G401.6 (cell line): ENCODE measurements at regions not wholly inside any gene's neighbourhood (a gene's known extent, or its start where the extent isn't known, plus 50 kb on each side); places are given as distances from the start of the nearest gene placed in this dataset.
"Not testable (repeated sequence)": the region's sequence is repeated elsewhere in the genome, so short reads cannot be mapped to it uniquely, and the experiment has no call there.

Source experiments
- FAIRE-seq: peaks from 2 replicates; lab custom pipeline; 2012; peaks lifted over from hg19 to GRCh38; lab: Jason Lieb, UNC

DNA sequence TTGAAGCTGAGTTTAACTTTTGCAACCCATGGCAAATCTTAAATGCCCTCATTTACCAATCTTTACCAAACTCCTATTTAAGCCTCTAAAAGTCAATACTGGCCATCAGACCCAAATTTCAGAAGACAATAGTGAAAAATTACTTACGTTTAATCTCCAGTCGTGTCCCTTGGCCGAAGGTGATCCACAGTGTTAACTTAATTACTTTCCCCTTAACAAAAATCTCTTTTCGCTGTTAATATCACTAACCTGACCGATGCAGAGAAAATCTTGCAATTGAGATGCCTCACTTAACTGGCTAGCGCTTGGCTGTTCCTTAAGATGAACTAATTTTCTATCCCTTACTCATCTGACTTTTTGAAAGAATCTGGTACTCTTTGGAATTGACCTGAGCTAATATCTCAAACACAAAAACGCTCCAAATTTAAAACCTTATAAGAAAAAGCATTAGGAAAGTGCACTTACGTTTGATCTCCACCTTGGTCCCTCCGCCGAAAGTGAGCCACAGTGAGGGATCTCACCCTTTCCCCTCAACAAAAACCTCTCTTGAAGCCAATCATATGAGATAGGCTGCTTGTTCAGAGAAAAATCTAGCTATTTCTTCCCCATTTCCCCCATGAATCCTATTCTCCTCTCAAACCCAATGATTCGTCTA lies 169.1 kb downstream of the RPIA start:
- FAIRE-seq = no peak

DNA sequence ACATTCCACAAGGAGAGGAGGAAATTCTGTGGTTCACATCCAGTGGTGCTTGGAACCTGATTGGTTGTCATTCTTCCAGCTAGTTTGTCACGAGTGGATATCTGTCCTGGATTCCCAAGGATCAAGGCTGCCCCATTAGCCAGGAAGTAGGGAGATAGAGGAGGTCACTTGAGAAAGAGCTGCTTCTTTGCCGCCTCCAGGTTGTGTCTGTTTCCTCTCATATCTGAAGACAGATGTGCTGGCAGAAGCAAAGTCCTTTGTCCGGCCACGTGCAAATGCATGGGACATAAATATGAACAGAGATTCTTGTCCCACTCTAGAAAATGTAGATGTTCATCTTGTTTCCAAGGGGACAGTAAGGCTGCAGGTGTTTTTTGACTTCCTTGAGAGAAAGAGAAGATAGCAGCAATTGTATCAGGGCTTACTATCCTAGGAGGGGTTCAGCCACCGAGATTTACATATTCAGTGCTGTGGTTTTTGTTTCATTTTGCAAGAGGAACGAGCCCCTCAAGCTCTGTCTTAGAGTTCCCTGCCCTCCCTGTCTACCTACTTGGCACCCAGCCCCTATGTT lies 174.4 kb downstream of the RPIA start:
- FAIRE-seq = no peak

DNA sequence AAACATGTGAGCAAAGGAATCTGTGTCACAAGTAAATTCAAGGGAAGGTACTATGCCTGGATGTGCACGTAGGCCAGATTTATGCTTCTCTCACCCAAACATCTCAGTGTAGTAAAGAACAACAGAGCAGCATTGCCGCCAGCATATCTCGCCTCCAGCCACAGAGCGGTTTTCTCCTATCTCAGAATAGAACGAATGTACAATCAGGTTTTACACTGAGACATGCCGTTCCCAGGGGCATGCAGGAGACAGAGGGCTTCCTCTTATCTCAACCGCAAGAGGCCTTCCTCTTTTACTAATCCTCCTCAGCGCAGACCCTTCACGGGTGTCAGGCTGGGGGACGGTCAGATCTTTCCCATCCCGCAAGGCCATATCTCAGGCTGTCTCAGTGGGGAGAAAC lies 175.3 kb downstream of the RPIA start:
- FAIRE-seq = no peak

DNA sequence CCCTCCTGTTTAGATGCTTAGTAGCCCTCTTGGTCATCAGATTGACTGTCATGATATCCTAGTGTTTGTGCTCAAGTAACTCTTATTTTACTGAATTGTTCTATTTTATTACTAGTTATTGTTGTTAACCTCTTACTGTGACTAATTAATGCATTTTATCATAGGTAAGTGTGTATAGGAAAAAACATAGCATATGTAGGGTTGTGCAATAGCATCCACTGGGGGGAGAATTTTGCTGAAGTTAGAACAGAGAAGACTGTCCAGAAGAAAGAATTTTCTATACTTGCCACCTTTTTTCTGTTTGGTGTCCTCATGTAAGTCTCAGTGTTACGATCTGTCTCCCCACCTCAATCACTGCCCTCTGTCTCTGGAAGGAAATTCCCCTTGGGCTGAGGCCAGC lies 177.4 kb downstream of the RPIA start:
- no peak for FAIRE-seq

DNA sequence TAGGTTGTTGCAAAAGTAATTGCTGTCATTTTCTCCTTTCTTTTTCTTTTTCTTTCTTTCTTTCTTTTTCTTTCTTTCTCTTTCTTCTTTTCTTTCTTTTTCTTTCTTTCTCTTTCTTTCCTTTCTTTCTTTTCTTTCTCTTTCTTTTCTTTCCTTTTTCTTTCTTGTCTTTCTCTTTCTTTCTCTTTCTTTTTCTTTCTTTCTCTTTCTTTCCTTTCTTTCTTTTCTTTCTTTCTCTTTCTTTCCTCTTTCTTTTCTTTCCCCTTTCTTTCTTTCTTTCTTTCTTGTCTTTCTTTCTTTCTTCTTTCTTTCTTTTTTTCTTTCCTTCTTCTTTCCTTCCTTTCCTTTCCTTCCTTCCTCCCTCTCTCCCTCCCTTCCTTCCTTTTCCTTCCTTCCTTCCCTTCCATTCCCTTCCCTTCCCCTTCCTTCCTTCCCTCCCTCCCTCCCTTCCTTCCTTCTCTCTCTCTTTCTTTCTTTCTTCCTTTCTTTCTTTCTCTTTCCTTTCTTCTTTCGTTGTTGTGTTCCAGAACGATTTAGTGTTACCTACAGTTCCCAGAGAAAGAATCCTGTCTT lies 178.9 kb downstream of the RPIA start:
- no peak for FAIRE-seq

DNA sequence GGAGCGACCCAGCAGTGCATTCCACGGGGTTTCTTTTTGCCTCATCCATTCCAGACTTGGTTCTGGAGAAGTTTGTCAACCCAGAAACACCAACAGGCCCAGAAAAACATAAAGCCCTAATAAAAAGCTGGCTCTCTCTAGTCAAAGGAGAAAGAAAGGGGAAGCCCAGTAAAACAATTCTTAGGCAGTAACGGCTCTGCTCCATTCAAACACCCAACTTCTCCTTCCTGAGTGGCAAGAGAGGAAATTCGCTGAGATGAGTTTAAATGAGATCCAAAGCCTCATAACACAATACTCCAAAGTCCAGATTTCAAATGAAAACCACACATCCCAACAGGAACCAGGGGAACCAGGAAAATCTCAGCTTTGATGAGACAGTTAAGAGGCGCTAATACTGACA lies 179.9 kb downstream of the RPIA start:
- no peak for FAIRE-seq

DNA sequence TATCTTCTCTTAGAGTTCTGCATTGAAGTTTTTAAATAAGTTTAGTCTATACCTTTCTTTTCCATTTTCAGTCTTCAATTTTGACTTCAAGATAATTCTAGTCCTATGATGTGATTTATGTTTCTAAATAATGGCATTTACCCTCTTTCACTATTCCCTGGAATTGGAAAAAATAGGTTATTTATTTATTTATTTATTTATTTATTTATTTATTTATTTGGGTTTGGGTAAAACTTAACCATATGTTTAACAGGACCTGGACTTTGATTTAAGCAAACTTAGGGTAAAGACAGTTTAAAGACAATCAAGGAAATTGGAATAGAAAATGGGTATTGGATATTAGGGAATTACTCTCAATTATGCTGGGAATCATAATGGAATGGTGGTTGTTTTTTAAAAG lies 182.1 kb downstream of the RPIA start:
- no peak for FAIRE-seq

DNA sequence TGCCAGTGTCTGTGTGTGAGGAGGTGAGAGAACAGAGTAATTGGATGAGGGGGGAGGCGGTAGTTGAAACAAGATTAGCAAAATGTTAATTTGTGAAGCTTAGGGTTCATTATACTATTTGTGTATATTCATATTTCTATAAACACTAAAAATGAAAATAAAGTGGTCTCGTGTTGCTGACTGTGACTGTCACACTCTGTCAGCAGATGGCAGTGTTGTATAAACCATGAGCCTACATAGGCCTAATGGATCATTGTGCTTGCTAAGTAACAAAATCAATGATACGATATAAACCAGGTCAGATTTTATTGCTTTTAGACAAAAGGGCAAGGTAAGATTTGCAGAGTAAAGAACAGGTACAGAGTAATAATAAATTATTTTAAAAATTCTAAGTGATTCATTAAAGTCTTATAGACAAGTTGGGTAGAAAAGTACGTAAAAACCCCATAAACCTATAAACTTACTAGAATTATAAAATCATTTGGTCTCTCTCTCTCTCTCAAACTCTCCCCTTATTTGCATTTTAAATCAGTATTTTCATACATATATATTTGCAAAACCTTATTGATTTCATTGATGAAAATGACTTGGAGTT lies 182.7 kb downstream of the RPIA start:
- FAIRE-seq = peak; percentile 92

DNA sequence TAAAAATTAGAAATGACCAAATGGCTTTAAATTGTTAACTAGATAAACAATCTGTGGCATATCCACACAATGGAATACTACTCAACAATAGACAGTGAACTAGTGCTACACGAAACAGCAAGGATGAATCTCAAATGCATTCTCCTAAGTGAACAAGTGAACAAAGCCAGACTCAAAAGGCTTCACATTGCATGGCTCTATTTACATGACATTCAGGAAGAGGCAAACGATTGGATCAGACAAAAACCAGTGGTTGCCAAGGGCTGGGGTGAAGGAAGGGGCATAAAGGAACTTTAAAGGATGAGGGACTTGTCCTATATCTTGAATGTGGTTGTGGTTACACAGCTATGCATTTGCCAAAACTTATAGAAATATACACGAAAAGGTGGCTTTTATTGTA lies 184.3 kb downstream of the RPIA start:
- no peak for FAIRE-seq

DNA sequence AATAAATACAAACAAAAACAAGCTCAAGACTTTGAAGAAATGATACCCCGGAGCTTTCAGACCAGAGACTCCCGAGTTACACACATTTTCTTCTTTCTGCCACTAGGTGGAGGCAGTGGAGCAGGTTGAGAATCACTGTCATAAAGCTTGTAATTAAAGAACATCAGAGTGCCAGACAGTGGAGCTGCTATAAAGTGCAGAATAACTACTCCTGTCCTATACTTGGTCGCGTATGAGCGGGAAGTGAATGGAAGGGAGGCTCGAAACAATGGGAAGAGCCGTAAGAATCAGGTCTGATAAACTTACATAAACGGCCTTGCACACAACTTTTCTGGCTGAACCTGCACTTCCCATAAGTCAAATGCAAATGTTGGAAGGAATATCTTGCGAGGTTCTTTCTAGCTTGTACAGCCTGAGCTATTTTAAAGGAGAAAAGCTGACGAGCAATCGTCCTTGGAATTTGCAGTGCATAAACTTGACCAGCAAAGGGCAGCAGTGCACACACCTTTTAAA lies 189.0 kb downstream of the RPIA start:
- FAIRE-seq = no peak

DNA sequence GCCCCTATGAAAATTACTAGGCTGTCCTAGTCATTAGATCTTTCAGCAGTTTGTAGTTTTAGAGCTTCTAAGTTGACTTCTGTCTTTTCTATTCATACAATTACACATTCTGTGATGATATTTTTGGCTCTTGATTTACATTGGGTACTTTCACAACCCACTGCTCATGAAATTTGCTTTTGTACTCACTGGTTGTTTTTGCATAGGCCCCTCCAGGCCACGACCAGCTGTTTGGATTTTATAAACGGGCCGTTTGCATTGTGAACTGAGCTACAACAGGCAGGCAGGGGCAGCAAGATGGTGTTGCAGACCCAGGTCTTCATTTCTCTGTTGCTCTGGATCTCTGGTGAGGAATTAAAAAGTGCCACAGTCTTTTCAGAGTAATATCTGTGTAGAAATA lies 193.8 kb downstream of the RPIA start:
- FAIRE-seq = no peak

DNA sequence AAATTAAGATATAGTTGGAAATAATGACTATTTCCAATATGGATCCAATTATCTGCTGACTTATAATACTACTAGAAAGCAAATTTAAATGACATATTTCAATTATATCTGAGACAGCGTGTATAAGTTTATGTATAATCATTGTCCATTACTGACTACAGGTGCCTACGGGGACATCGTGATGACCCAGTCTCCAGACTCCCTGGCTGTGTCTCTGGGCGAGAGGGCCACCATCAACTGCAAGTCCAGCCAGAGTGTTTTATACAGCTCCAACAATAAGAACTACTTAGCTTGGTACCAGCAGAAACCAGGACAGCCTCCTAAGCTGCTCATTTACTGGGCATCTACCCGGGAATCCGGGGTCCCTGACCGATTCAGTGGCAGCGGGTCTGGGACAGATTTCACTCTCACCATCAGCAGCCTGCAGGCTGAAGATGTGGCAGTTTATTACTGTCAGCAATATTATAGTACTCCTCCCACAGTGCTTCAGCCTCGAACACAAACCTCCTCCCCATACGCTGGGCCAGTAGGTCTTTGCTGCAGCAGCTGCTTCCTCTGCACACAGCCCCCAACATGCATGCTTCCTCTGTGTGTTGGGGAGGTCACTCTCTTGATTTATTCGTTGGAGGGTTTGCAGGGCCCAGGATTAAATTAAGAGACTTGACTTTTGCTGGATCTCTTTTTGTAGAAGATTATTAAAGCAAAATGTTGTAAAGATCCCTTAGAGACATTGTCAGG lies 194.4 kb downstream of the RPIA start:
- no peak for FAIRE-seq

DNA sequence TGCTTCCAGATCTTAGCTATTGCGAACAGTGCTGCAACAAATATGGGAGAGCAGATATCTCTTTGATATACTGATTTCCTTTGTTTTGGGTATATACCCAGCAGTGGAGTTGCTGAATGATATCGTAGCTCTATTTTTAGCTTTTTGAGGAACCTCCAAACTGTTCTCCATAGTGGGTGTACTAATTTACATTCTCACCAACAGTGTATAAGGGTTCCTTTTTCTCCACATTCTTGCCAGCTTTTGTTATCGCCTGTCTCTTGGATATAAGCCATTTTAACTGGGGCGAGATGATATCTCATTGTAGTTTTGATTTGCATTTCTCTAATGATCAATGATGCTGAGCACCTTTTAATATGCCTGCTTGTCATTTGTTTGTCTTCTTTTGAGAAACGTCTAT lies 196.0 kb downstream of the RPIA start:
- not testable (repeated sequence) for FAIRE-seq

DNA sequence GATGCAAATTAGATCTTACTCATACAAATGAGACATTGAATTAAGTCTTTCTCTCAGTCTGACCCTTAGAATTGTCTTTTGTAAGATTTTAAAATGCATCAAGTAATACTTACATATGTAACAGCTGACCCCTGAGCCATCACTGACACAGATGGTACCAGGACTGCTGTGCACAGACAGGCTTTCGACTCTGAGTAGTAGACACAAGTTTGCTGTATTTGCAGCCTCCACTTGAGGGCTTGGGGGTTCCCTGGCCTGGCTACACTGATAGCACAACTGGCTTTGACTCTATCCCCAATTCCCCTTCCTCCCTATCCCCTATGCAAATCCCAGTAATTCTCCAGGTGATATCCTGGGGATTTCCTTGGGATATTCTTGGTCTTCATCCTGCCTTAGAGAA lies 200.7 kb downstream of the RPIA start:
- no peak for FAIRE-seq

DNA sequence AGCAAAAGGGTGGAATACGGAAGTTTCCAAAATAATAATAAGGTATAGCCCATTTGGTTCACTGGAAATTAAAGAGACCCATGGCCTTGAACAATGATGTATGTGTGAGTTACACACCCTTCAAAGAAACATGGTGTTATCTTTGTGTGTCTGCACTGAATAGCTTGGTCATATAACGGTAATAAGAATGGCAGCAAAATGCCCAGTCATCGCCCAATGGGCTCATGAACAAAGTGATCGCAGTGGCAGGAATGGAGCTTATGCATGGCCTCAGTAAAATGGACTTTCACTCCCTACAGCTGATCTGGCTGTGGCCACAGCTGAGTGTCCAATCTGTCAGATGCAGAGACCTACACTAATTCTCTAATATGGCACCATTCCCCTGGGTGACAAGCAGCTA lies 201.3 kb downstream of the RPIA start:
- FAIRE-seq = no peak

DNA sequence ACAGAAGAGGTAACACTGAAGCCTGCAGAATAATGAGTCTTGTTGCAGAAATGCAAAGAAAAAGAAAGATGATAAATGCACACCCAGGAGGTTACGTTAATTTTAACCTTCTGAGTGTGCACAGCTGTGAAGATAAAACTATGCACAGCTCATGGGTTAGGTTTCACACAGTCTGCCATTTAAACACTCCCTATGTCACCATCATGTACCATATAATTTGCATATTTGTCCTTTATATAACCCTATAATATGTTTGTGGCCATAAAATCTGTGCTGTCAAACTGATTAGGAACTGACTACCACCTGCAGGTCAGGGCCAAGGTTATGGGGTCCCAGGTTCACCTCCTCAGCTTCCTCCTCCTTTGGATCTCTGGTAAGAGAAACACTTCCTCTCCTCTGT lies 205.5 kb downstream of the RPIA start:
- FAIRE-seq = no peak

DNA sequence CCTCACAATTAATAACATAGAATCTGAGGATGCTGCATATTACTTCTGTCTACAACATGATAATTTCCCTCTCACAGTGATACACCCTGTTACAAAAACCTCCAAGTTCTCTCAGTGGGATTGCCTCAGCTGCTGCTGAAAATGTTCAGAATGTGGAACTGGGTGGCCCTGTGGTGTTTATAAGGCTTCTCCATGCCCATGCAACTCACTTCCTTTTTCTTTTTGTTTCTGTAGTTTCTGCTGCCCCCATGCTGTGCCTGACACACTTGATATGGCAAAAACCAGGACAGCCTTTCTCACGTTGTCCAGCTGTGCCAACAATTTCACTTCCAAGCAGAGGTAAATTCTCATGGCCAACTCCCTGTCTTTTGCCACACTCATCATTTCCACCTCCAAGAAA lies 206.2 kb downstream of the RPIA start:
- FAIRE-seq = no peak

DNA sequence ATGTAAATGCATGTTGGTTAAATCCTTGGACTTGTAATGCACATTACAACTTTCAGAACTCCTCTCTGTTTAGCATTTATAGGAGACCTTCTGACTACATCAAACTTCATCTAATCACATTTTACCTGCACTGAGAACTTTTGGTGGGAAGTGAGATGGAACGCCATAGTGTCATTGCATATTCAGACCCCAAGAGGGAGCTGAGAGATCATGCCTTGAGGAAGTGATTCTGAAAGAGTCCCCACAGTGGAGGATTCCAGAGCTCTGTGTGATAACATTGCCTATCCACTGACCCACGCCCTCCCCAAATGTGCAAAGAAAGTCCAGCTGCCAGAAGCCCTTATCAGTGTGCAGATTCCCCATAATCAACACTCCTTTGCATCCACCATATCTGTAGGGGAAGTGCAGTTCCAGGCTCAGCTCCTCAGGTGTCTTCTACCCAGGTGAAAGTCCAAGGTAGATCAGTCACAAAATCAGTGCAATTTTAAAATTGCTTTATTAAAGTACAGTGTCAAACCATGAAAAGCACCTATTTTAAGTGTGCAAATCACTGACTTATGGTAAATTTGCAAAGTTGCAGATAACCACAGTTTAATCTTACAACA lies 212.4 kb downstream of the RPIA start:
- FAIRE-seq = no peak

DNA sequence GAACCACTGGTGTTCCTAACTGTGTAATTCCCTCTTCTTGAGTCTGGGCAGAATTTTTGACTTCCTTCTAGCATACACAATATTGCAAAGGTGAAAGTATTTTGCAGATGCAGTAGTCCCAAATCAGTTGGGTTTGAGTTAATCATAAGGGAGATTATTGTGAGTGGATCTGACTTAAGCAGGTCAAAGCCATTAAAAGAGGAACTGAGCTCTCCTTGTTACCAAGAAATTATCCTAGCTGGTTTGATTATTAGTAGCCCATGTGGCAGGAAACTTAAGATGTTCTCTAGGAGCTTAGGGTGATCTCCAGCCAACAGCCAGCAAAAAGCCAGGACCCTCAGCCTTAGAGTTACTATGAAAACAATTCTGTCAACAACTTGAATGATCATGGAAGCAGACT lies 221.8 kb downstream of the RPIA start:
- FAIRE-seq = no peak

DNA sequence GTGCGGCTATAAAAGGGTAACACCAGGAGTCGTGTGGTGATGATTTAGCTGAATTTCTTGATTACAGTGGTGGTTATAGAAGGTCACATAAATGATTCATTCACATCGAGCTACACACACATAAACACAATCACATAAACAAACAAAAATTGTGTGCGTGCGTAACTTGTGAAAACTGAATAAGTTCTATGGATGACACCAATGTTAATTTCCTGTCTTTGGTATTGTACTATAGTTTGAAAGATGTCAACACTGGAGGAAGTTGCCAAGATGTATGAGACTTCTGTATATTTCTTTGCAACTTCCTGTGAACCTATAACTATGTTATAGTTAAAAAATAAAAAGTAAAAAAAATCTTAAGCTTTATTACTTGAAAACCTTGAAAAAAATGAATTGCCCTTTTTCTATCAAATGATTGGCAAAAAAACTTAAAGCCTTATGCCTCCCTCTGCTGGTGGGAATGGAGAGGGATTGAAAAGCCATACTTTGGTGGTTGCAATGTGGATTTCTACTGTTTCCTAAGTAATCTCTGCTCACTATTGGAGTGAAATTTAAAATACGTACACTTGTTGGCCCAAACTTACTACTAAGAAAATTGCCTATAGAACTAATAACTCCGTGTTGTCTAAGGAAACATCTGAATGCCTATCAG lies 227.7 kb downstream of the RPIA start:
- peak; percentile 82 for FAIRE-seq

DNA sequence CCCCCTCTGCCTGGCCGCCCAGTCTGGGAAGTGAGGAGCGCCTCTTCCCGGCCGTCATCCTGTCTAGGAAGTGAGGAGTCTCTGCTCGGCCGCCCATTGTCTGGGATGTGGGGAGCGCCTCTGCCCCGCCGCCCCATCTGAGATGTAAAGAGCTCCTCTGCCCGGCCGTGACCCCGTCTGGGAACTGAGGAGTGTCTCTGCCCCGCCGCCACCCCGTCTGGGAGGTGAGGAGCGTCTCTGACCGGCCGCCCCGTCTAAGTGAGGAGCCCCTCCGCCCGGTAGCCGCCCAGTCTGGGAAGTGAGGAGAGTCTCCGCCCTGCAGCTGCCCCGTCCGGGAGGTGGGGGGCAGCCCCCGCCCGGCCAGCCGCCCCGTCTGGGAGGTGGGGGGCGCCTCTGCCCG lies 228.9 kb downstream of the RPIA start:
- not testable (repeated sequence) for FAIRE-seq

DNA sequence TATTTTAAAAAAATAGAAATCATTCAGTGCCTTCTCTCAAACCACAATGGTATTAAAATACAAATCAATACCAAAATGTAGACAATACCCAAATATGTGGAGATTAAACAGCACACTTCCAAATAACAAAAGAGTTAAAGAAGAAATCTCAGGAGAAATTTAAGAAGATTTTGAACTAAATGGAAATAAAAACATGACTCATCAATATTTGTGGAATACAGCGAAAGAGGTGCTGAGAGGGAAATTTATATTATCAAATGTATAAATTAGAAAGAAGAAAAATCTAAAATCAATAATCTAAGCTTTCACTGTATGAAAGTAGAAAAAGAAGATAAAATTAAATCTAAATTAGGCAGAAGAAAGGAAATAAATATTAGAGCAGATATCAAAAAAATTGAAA lies 233.1 kb downstream of the RPIA start:
- no peak for FAIRE-seq
